Endothelial cell of umbilical vein (primary cell): ENCODE measurements at regions not wholly inside any gene's neighbourhood (a gene's known extent, or its start where the extent isn't known, plus 50 kb on each side); places are given as distances from the start of the nearest gene placed in this dataset.

ENCODE experiments used
- BruUV-seq: library from RNA; stranded (reverse); fragments of 400-500 nt; replicated peaks from 2 replicates; lab custom pipeline; 2021; lab: Mats Ljungman, UMichigan
- CTCF ChIA-PET: fragments of 300-600, 350-600 bp; sonication (Branson Sonifier 250); formaldehyde crosslinking; loops from one replicate; lab custom pipeline; 2021; ENCODE audit warnings: antibody characterized with exemption, inconsistent platforms; lab: Charles Lee
- POLR2A ChIA-PET: fragments of 300-600, 350-600 bp; sonication (Branson Sonifier 250); formaldehyde crosslinking; loops from one replicate; lab custom pipeline; 2021; ENCODE audit warnings: antibody characterized with exemption, inconsistent platforms; lab: Charles Lee
- DNase-seq: peaks from one replicate; pipeline ENCODE4 v3.0.0-alpha.2; 2011; ENCODE audit warnings: low read depth, low spot score
- FAIRE-seq: peaks from 2 replicates; lab custom pipeline; 2011; peaks lifted over from hg19 to GRCh38; lab: Jason Lieb, UNC
- H2AFZ ChIP-seq: 2 replicates; pipeline ENCODE4 v1.6.0; 2012; ENCODE audit warnings: low read depth, low read length, control low read depth, inconsistent platforms
- H3K27ac ChIP-seq: 2 replicates; pipeline ENCODE4 v1.5.1; 2011; ENCODE audit warnings: low read depth, mild to moderate bottlenecking, control low read depth, low read length, moderate library complexity; ENCODE audit not compliant: insufficient read depth
- H3K27me3 ChIP-seq, 2 experiments: 2 replicates each; pipeline versions ENCODE4 v1.6.0 to v1.6.1; 2011; ENCODE audit warnings: low read length in 2 of 2, mixed read lengths in 1 of 2; ENCODE audit not compliant: control insufficient read depth in 2 of 2, insufficient read depth in 2 of 2
- H3K36me3 ChIP-seq, 2 experiments: 2 replicates in 1 of 2; 3 replicates in 1 of 2; pipeline ENCODE4 v1.5.1; 2011; ENCODE audit warnings: low read length in 2 of 2, mild to moderate bottlenecking in 1 of 2, moderate library complexity in 1 of 2; ENCODE audit not compliant: control insufficient read depth in 2 of 2, insufficient read depth in 2 of 2; ENCODE audit errors: extremely low read depth in 1 of 2
- H3K4me1 ChIP-seq: 3 replicates; pipeline ENCODE4 v1.5.1; 2011; ENCODE audit warnings: mild to moderate bottlenecking, low read length; ENCODE audit not compliant: control insufficient read depth, insufficient read depth; ENCODE audit errors: extremely low read depth
- H3K4me2 ChIP-seq: 2 replicates; pipeline ENCODE4 v1.6.1; 2011; ENCODE audit warnings: low read length, control low read depth, mixed read lengths; ENCODE audit not compliant: insufficient read depth
- H3K4me3 ChIP-seq, 3 experiments: fragments of 200-600 bp in 1 of 3; sonication (generic), shearing (Covaris generic) in 1 of 3; replicated peaks in 1 of 3; 2 replicates each; pipeline ENCODE4 v1.5.1; 2011 to 2016; ENCODE audit warnings: control low read depth in 3 of 3, low read length in 3 of 3, mild to moderate bottlenecking in 2 of 3, inconsistent platforms in 1 of 3, low read depth in 1 of 3, moderate library complexity in 1 of 3; ENCODE audit not compliant: insufficient read depth in 1 of 3
- H3K79me2 ChIP-seq: 2 replicates; pipeline ENCODE4 v1.6.0; 2012; ENCODE audit warnings: low read length, inconsistent platforms; ENCODE audit not compliant: control insufficient read depth, insufficient read depth
- H3K9ac ChIP-seq: replicated peaks from 2 replicates; pipeline ENCODE3; 2011; ENCODE audit warnings: low read length, control low read depth; ENCODE audit not compliant: insufficient read depth; ENCODE audit errors: extremely low read depth
- H3K9me1 ChIP-seq: replicated peaks from 3 replicates; pipeline ENCODE4 v1.6.0; 2011; ENCODE audit warnings: mild to moderate bottlenecking, low read length; ENCODE audit not compliant: control insufficient read depth, insufficient read depth; ENCODE audit errors: extremely low read depth
- H3K9me3 ChIP-seq: replicated peaks from 2 replicates; pipeline ENCODE4 v1.5.1; 2012; ENCODE audit warnings: low read length, inconsistent platforms; ENCODE audit not compliant: control insufficient read depth, insufficient read depth
- H4K20me1 ChIP-seq: replicated peaks from 2 replicates; pipeline ENCODE3; 2011; ENCODE audit warnings: mild to moderate bottlenecking, low read length; ENCODE audit not compliant: control insufficient read depth, insufficient read depth; ENCODE audit errors: extremely low read depth
- CTCF ChIP-seq, 2 donors: IDR thresholded peaks; 1 replicate in 1 of 2; 2 replicates in 1 of 2; pipeline ENCODE4 v1.5.1; 2011; ENCODE audit warnings: low read length in 2 of 2, mild to moderate bottlenecking in 2 of 2, moderate library complexity in 2 of 2, control low read depth in 1 of 2, inconsistent platforms in 1 of 2, low read depth in 1 of 2; ENCODE audit not compliant: insufficient read depth in 1 of 2; ENCODE audit errors: extremely low read depth in 1 of 2
- EZH2 ChIP-seq: IDR thresholded peaks from 2 replicates; pipeline ENCODE4 v1.6.1; 2012; ENCODE audit warnings: borderline replicate concordance, low read depth, mild to moderate bottlenecking, moderate library complexity, low read length, inconsistent platforms; ENCODE audit not compliant: severe bottlenecking
- FOS ChIP-seq: IDR thresholded peaks from 2 replicates; pipeline ENCODE4 v1.6.1; 2011; ENCODE audit warnings: mild to moderate bottlenecking, low read length, moderate library complexity, borderline replicate concordance; ENCODE audit not compliant: insufficient read depth
- GATA2 ChIP-seq: IDR thresholded peaks from 2 replicates; pipeline ENCODE4 v1.7.0; 2011; ENCODE audit warnings: low read depth, mild to moderate bottlenecking, moderate library complexity, mixed read lengths, low read length; ENCODE audit not compliant: insufficient read length, insufficient read depth
- JUN ChIP-seq: IDR thresholded peaks from 2 replicates; pipeline ENCODE4 v1.6.1; 2011; ENCODE audit warnings: borderline replicate concordance, low read depth; ENCODE audit not compliant: insufficient read length, insufficient read depth
- MAX ChIP-seq: IDR thresholded peaks from 2 replicates; pipeline ENCODE4 v1.6.1; 2011; ENCODE audit not compliant: insufficient read depth, insufficient read length
- MYC ChIP-seq: IDR thresholded peaks from one replicate; pipeline ENCODE4 v1.6.1; 2011; ENCODE audit warnings: mild to moderate bottlenecking, low read depth, low read length
- dilution Hi-C: fragments of 300-500 bp; cut with MboI; formaldehyde crosslinking; loops from one replicate; pipeline ENCODE4 v1.15.0; 2019; ENCODE audit warnings: low sequenced_read_pairs; ENCODE audit not compliant: extremely low pct_ligation_motif_present
- intact Hi-C: fragments of 100-400 bp; cut with micrococcal nuclease; formaldehyde crosslinking; loops from one replicate; pipeline ENCODE4 v1.10.0; 2022

- H3K4me1 ChIP-seq: no peaks in the 10 kb centered on the region
- no peaks in the 10 kb centered on the region for H4K20me1 ChIP-seq
- CTCF ChIA-PET: no interaction called here
- no peaks in the 10 kb centered on the region for H3K27me3 ChIP-seq
- H3K79me2 ChIP-seq: no peaks in the 10 kb centered on the region
- BruUV-seq: no TSS peak
- H3K4me2 ChIP-seq: no peak overlapping the region
- H3K36me3 ChIP-seq: no peaks in the 10 kb centered on the region
- H2AFZ ChIP-seq: no peak overlapping the region
- intact Hi-C loops (no loop called here), dilution Hi-C loops (no loop called here)
- POLR2A ChIA-PET: no interaction called here
- no peak overlapping the region for H3K9ac ChIP-seq
- FAIRE-seq: no peak
- no peak overlapping the region for H3K27ac ChIP-seq
- H3K9me3 ChIP-seq: no peaks in the 10 kb centered on the region
- DNase-seq: no peak
- no peaks in the 10 kb centered on the region for H3K9me1 ChIP-seq
- H3K4me3 ChIP-seq: no peak overlapping the region
- TF ChIP-seq MYC: no peak
- TF ChIP-seq MAX: no peak
- TF ChIP-seq EZH2: no peak
- TF ChIP-seq CTCF (IDR thresholded peaks at IDR 0.05; ENCODE audit: extremely low read depth in 1 of 2, insufficient read depth in 1 of 2, low read depth in 1 of 2, low read length in 2 of 2): no peak
- TF ChIP-seq FOS: no peak
- no peak for TF ChIP-seq JUN
- TF ChIP-seq GATA2: no peak
Observed at GRCh38 chr17:34493917-34494316, 85.5 kb upstream of the TMEM132E start.
